ENCODE measurements at regions not wholly inside any gene's neighbourhood (a gene's known extent, or its start where the extent isn't known, plus 50 kb on each side); places are given as distances from the start of the nearest gene placed in this dataset.

- DNase-seq: no peak
Measured at GRCh38 chr10:9613338-9614075, 1404.2 kb upstream of the CELF2 start.

DNA sequence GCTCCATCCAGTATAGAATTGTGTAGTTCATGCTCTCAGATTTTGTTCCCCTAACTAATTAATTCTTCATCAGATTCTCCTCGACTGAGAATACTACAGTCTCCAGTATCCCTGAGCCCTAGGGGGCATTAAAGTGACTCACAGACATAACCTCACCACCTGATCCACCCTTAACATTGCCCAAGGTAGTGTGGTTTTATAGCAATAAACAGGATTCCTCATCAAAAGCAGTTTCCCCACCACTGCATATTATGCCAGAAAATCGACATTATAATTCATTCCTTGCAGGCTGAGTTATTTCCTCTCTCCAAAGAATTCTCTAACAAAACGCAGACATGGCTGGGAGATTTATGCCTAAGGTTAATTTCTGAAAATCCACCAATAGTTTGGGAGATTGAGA is 1402.5 kb upstream of the CELF2 start:
- DNase-seq: no peak

GRCh38 chr10:9621216-9621615 is 1396.5 kb upstream of the CELF2 start:
- no peak for DNase-seq

DNA sequence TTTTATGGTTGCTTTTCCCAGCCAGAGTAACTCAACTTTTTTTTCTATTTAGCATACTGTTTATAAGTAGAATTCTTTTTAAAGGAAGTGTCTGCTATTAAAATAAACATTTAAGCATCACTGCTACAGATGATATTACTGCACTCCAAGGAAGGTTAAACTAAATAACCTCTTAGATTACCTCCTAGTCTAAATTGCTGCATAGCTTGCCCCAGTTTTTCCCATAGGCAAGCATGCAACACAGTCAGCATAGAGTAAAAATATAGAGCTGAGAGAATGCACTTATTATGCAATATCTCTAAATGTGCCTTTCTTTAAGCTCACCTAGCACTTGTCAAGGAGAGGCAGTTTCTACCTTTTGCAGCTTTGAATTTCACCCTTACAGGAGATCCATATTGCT is 1392.4 kb upstream of the CELF2 start:
- no peak for DNase-seq

- DNase-seq: no peak
Measured at GRCh38 chr10:9634466-9634865, 1383.2 kb upstream of the CELF2 start.

GRCh38 chr10:9635691-9636090 is 1382.0 kb upstream of the CELF2 start:
- DNase-seq: no peak

DNA sequence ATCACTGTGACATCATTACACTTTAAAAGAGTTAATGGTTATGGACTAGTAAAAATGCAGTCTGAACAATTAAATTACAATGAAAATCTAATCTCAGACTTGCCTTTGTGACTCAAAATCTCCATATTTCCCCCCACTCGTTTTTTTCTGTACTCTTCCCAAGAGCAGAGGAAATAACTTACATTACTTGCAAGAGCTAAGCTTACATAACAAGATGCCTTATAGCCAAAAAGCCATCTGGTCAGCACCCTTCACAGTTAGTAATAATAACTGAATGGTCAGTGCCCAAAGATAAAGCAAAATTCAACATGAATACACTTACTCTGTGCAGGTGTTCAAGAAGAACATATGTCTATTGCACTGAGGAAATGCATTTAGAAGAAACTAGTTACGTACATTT is 1381.5 kb upstream of the CELF2 start:
- DNase-seq: no peak

- DNase-seq: no peak
Measured at GRCh38 chr10:9643782-9644181, 1373.9 kb upstream of the CELF2 start.

DNA sequence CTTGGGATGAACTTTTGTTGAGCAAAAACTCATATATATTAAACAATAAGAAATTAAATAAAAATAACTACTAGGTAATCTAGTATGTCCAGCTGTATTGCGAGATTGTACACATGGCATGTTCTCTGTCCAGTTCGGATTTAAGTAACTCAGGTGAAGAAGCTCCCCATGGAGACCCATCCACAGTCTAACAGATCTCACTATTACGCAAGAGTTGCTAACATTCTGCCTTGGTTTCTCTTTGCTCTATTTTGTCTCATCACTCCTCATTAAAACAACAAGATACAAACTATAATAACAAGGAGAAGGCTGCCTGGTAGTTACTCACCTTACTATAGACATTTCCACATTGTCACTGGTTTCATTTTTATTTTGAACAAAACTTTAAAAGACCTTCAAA is 1372.3 kb upstream of the CELF2 start:
- no peak for DNase-seq

GRCh38 chr10:9645928-9646600 is 1371.6 kb upstream of the CELF2 start:
- no peak for DNase-seq

- no peak for DNase-seq
Measured at GRCh38 chr10:9654261-9654660, 1363.4 kb upstream of the CELF2 start.

- DNase-seq: no peak
Measured at GRCh38 chr10:9656386-9656785, 1361.3 kb upstream of the CELF2 start.

- DNase-seq: no peak
Measured at GRCh38 chr10:9656996-9657395, 1360.7 kb upstream of the CELF2 start.

GRCh38 chr10:9657530-9657929 is 1360.1 kb upstream of the CELF2 start:
- no peak for DNase-seq

DNA sequence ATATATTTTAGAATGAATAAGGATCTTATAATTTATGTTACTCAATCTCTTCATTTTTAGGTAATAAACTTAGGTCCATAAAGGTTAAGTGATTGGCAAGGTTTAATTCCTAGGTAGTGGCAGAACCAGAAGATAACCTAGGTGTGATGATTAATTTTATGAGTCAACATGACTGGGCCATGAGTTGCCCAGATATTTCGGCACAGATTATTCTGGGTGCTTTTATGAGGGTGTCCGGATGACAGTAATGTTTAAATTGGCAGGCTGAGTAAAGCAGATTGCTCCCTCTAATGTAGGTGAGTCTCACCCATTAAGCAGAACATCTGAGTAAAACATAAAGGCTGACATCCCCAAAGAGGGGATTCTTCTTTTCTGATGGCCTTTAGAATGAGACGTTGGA is 1349.3 kb upstream of the CELF2 start:
- DNase-seq: no peak

DNA sequence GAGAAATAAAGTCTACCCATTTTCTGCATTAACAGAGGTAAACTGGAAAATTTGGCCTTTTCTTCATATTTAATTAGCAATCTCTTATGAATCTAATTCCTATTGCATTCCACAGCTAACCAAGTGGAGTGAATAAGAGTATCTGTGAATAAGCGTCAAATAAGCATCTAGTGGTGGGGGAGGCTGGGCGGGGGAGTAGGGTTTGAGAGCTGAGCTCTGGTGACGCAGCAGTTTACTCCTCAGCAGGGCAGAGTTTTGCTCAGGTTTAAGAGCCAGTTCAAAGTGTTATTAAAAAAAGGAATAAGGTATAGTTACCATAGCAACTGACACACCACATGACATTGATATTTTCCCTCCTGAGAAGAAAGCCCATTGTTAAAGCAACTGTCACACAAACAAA is 1346.8 kb upstream of the CELF2 start:
- no peak for DNase-seq

DNA sequence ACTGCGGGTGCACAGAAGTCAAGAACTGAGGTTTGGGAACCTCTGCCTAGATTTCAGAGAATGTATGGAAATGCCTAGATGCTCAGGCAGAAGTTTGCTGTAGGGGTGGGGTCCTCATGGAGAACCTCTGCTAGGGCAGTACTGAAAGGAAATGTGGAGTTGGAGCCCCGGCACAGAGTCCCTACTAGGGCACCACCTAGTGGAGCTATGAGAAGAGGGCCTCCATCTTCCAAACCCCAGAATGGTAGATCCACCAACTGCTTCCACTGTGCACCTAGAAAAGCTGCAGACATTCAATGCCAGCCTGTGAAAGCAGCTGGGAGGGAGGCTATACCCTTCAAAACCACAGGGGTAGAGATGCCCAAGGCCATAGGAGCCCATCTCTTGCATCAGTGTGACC is 1336.0 kb upstream of the CELF2 start:
- no peak for DNase-seq

DNA sequence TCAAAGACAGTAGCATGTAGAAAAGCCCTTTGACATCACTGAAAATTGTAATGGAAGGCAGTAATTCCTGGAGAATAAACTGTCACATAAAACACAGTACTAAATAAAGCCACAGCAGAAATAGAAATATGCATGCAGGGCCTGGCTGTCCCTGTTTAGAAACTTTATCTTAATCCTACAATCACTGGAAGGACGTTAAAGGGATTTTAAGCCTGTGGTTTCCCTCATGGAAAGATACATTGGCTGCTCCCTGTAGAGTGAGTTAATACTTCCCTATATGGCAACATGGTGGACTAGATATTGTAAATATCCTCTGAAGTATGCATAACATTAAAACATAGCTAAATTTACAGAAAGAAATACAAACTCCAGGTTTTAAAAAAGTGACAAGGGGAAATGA is 1334.9 kb upstream of the CELF2 start:
- no peak for DNase-seq

DNA sequence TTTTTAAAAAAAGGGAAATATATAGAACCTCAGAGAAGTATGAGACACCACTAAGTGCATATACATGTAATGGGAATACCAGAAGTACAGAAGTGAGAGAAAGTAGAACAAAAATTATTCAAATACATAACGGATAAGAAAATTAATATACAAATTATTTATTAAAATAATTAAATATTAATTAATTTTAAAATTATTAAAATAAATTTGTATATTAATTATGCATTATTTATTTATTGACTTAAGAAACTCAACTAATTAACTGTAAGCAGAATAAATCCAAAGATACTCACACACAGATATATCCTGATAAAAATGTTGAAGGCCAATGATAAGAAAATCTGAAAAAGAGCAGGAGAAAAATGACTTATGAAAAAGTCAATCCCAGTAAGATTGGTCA is 1333.5 kb upstream of the CELF2 start:
- DNase-seq: no peak

DNA sequence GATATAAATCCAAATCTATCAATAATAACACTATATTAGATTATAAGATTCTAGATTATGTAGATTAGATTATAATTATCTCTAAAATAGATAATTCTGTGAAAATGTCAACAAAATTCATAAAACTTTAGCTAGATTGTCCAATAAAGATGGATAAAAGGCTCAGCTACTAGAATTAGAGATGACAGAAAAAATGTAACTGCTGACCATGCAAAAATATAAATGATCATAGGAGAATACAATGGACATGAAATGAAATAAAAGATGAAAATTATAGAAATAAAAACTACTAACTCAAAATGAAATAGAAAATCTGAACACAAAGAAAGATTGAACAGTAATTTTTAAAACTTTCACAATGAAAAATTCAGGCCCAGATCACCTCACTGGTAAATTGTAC is 1332.1 kb upstream of the CELF2 start:
- no peak for DNase-seq

GRCh38 chr10:9688711-9689110 is 1329.0 kb upstream of the CELF2 start:
- no peak for DNase-seq

DNA sequence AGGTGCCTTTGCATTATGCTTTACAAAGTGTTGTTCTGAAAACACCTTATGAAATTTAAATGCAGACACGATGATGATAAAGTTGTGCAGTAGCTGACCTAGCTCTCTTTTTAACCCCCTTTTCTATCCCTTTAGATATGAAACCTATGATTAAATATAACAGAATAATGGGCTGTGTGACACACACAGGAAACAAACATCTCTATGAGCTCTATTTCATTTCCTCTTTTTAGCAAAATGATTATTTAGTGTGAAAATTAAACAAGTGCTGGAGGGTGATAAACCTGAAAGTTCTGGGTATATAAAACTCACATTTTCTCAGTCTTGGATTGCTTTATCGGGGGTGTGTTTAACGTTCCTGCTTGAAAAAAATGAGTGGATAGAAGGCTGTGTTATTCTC is 1310.5 kb upstream of the CELF2 start:
- DNase-seq: no peak

DNA sequence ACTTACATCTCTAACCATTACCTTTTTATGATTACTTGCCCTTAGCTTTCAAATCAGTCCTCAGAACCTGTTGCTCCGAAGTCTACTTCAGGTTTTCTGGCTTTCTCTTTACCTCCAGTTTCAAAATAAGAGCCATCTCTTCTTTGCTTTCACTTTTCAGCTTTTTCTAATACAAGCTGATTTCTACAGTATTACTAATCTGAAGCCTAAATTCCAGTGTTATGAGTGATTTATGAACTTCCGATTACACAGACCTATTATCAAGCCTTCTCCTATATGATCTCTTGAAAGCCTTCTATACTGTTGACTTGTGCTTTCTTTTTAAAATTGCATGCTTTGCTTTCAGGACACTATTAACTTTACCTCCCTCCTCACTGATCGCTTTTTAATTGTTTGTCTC is 1307.8 kb upstream of the CELF2 start:
- DNase-seq: no peak

DNA sequence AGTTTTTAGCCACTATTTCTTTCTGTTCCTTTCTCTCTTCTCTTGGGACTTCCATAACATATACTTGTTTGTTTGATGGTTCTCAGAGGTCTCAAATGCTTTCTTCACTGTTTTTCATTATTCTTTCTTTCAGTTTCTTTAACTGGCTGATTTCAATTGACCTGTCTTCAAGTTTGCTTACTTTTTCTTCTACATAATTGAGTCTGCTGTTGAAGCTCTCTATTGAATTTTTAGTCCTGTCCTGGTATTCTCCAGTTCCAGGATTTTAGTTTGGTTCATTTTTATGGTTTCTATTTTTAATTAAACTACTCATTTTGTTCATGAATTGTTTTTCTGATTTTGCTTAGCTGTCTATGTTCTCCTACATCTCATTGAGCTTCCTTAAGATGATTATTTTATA is 1305.3 kb upstream of the CELF2 start:
- DNase-seq: no peak

DNA sequence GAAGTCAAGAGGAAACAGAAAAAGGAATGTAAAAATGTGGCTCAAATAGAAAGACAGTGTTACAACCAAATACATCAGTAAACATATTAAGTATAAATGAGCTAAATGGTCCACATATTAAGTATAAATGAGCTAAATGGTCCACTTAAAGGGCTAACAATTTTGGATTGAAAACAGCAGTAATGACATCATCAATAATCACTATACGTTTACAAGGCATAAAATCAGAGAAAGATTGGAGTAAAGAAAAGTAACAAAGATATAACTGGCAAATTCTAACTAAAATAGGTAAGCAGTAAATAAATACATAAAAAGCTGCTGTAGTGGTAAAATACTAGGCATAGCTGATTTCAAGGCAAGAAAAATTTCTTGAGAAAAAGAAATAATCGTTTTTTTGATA is 1298.4 kb upstream of the CELF2 start:
- no peak for DNase-seq

All from NCI-H510A treated with DMSO at 0.1 percent for 48 hours (cell line).